PC-9 (cell line): ENCODE measurements at regions not wholly inside any gene's neighbourhood (a gene's known extent, or its start where the extent isn't known, plus 50 kb on each side); places are given as distances from the start of the nearest gene placed in this dataset.

Experiments
- BruUV-seq: library from RNA; stranded (reverse); fragments of 400-500 nt; replicated peaks from 2 replicates; lab custom pipeline; 2021; lab: Mats Ljungman, UMichigan
- CTCF ChIA-PET: fragments of 300-600 bp; sonication (Branson Sonifier 250); formaldehyde crosslinking; loops from one replicate; lab custom pipeline; 2022; ENCODE audit warnings: antibody characterized with exemption; lab: Charles Lee
- POLR2A ChIA-PET: fragments of 300-600 bp; sonication (Branson Sonifier 250); formaldehyde crosslinking; loops from one replicate; lab custom pipeline; 2022; ENCODE audit warnings: antibody characterized with exemption; ENCODE audit not compliant: unreplicated experiment; lab: Charles Lee
- DNase-seq, 2 experiments: peaks; one replicate each; pipeline versions ENCODE4 v3.0.0 to v3.0.0-alpha.2; 2015 to 2022; ENCODE audit warnings: mixed read lengths in 1 of 2
- H2AFZ ChIP-seq: fragments of 200-600 bp; sonication (generic); 2 replicates; pipeline ENCODE4 v1.8.1; 2017; ENCODE audit warnings: antibody characterized with exemption
- H3F3A ChIP-seq: fragments of 200-600 bp; sonication (generic); 2 replicates; pipeline ENCODE4 v1.8.1; 2017; ENCODE audit warnings: antibody characterized with exemption, mild to moderate bottlenecking, low read depth; ENCODE audit not compliant: insufficient read depth
- H3K27ac ChIP-seq: fragments of 200-600 bp; sonication (generic); 2 replicates; pipeline ENCODE4 v1.6.1; 2016; ENCODE audit warnings: mixed run types
- H3K27me3 ChIP-seq: fragments of 200-600 bp; sonication (generic); 2 replicates; pipeline ENCODE4 v1.6.1; 2016; ENCODE audit warnings: low read depth, mixed run types; ENCODE audit not compliant: insufficient read depth
- H3K36me3 ChIP-seq: fragments of 200-600 bp; sonication (generic); 2 replicates; pipeline ENCODE4 v1.6.1; 2016; ENCODE audit warnings: low read depth, mixed run types
- H3K4me1 ChIP-seq: fragments of 200-600 bp; sonication (generic); replicated peaks from 2 replicates; pipeline ENCODE4 v1.6.1; 2016; ENCODE audit warnings: mixed run types; ENCODE audit not compliant: insufficient read depth
- H3K4me2 ChIP-seq: fragments of 200-600 bp; sonication (generic); 2 replicates; pipeline ENCODE4 v1.6.1; 2017; ENCODE audit warnings: mixed run types
- H3K4me3 ChIP-seq: fragments of 200-600 bp; sonication (generic); 2 replicates; pipeline ENCODE4 v1.6.1; 2016; ENCODE audit warnings: mixed run types
- H3K79me2 ChIP-seq: fragments of 200-600 bp; sonication (generic); 2 replicates; pipeline ENCODE4 v1.6.1; 2017; ENCODE audit warnings: low read depth, mixed run types
- H3K9me2 ChIP-seq: fragments of 200-600 bp; sonication (generic); 2 replicates; pipeline ENCODE4 v1.8.1; 2017; ENCODE audit warnings: mild to moderate bottlenecking; ENCODE audit not compliant: insufficient read depth
- H3K9me3 ChIP-seq: fragments of 200-600 bp; sonication (generic); 2 replicates; pipeline ENCODE4 v1.8.1; 2016; ENCODE audit warnings: low read depth; ENCODE audit not compliant: insufficient read depth
- H4K20me1 ChIP-seq: fragments of 200-600 bp; sonication (generic); 2 replicates; pipeline ENCODE4 v1.8.1; 2017; ENCODE audit not compliant: insufficient read depth
- CTCF ChIP-seq: fragments of 200-600 bp; sonication (generic); conservative IDR thresholded peaks from 2 replicates; pipeline ENCODE4 v1.6.1; 2017; ENCODE audit warnings: mixed run types, antibody characterized with exemption, mild to moderate bottlenecking, moderate library complexity
- EZH2 ChIP-seq: fragments of 200-600 bp; sonication (generic); IDR thresholded peaks from 2 replicates; pipeline ENCODE4 v1.8.0; 2017; ENCODE audit warnings: antibody characterized with exemption, low read depth
- intact Hi-C: fragments of 100-400 bp; cut with micrococcal nuclease; formaldehyde crosslinking; loops from one replicate; pipeline ENCODE4 v1.10.0; 2022; ENCODE audit not compliant: unreplicated experiment

GRCh38 chr4:123787512-123788080 is 391.0 kb downstream of the SPRY1 start:
- CTCF ChIA-PET = no interaction called here
- Histone ChIP-seq H3K4me1 (peaks cover 4% of the 10 kb centered on the region; the same call in 1 of the 2 replicates), H3K4me3 (no peak overlapping the region), H3K9me2 (no peaks in the 10 kb centered on the region), H3K4me2 (no peak overlapping the region), H3K27ac (no peak overlapping the region), H2AFZ (no peak overlapping the region), H4K20me1 (no peaks in the 10 kb centered on the region), H3K9me3 (no peaks in the 10 kb centered on the region), H3F3A (0 out of 2 replicates have a peak, but pooled peaks cover 5% of the 10 kb centered on the region), H3K27me3 (no peaks in the 10 kb centered on the region), H3K36me3 (no peaks in the 10 kb centered on the region), H3K79me2 (no peaks in the 10 kb centered on the region)
- POLR2A ChIA-PET = no interaction called here
- no peak for TF ChIP-seq EZH2
- TF ChIP-seq CTCF = no peak
- no peak for DNase-seq
- intact Hi-C loops = no loop called here
- no TSS peak for BruUV-seq

- H3K4me2 ChIP-seq = no peak overlapping the region
- no peak overlapping the region for H3K27ac ChIP-seq
- H3K4me3 ChIP-seq = no peak overlapping the region
- BruUV-seq = no TSS peak
- TF ChIP-seq CTCF (no peak), EZH2 (no peak)
- 0 out of 2 replicates have a peak, but pooled peaks cover 5% of the 10 kb centered on the region for H3F3A ChIP-seq
- H3K79me2 ChIP-seq = no peaks in the 10 kb centered on the region
- no peak for DNase-seq
- ChIA-PET POLR2A (no interaction called here), CTCF (no interaction called here)
- H4K20me1 ChIP-seq = no peaks in the 10 kb centered on the region
- peaks cover 4% of the 10 kb centered on the region; the same call in 1 of the 2 replicates for H3K4me1 ChIP-seq
- intact Hi-C loops = no loop called here
- no peaks in the 10 kb centered on the region for H3K36me3 ChIP-seq
- H3K9me2 ChIP-seq = no peaks in the 10 kb centered on the region
- H3K9me3 ChIP-seq = no peaks in the 10 kb centered on the region
- no peak overlapping the region for H2AFZ ChIP-seq
- no peaks in the 10 kb centered on the region for H3K27me3 ChIP-seq
Observed at GRCh38 chr4:123788577-123788976, 392.0 kb downstream of the SPRY1 start.

GRCh38 chr4:123790681-123791080 is 394.1 kb downstream of the SPRY1 start:
- CTCF ChIA-PET = no interaction called here
- Histone ChIP-seq H3K79me2 (no peaks in the 10 kb centered on the region), H3F3A (no peaks in the 10 kb centered on the region), H3K4me1 (peaks cover 2% of the 10 kb centered on the region; the same call in 1 of the 2 replicates), H3K27me3 (no peaks in the 10 kb centered on the region), H4K20me1 (no peaks in the 10 kb centered on the region), H2AFZ (no peak overlapping the region), H3K36me3 (no peaks in the 10 kb centered on the region), H3K9me2 (no peaks in the 10 kb centered on the region), H3K4me3 (no peak overlapping the region), H3K4me2 (no peak overlapping the region), H3K9me3 (no peaks in the 10 kb centered on the region), H3K27ac (no peak overlapping the region)
- no TSS peak for BruUV-seq
- no peak for TF ChIP-seq CTCF
- TF ChIP-seq EZH2 = no peak
- POLR2A ChIA-PET = no interaction called here
- no peak for DNase-seq
- intact Hi-C loops = no loop called here
